ENCODE measurements at regions not wholly inside any gene's neighbourhood (a gene's known extent, or its start where the extent isn't known, plus 50 kb on each side); places are given as distances from the start of the nearest gene placed in this dataset.

GRCh38 chr4:62683799-62684566, 1483.9 kb downstream of the ADGRL3 start:
- no peak for TF ChIP-seq CTCF (IDR thresholded peaks at IDR 0.05)
- no peak for TF ChIP-seq EP300 (IDR thresholded peaks at IDR 0.05)
